OCI-LY3 (cell line): ENCODE measurements at regions not wholly inside any gene's neighbourhood (a gene's known extent, or its start where the extent isn't known, plus 50 kb on each side); places are given as distances from the start of the nearest gene placed in this dataset.

Source experiments
- H2AFZ ChIP-seq: fragments of 200-600, 300-600 bp; shearing (Covaris generic); 2 replicates; pipeline ENCODE4 v1.6.0; 2014; ENCODE audit warnings: antibody characterized with exemption, low read depth, low read length
- H3K27ac ChIP-seq: fragments of 200-600, 300-600 bp; sonication (generic); 2 replicates; pipeline ENCODE4 v1.5.1; 2014; ENCODE audit warnings: mild to moderate bottlenecking, low read length, moderate library complexity, mixed read lengths
- H3K27me3 ChIP-seq: fragments of 200-600, 300-600 bp; sonication (generic); 2 replicates; pipeline ENCODE4 v1.6.1; 2014; ENCODE audit warnings: low read depth, low read length, mixed read lengths
- H3K36me3 ChIP-seq: fragments of 200-600, 300-600 bp; sonication (generic); replicated peaks from 2 replicates; pipeline ENCODE3; 2014; ENCODE audit warnings: low read depth, low read length, mixed read lengths
- H3K4me1 ChIP-seq: fragments of 300-600, 200-600 bp; sonication (generic); 2 replicates; pipeline ENCODE4 v1.6.1; 2014; ENCODE audit warnings: low read length, mixed read lengths
- H3K4me2 ChIP-seq: fragments of 200-600, 300-600 bp; sonication (generic); 2 replicates; pipeline ENCODE4 v1.6.1; 2014; ENCODE audit warnings: low read length, mixed read lengths
- H3K4me3 ChIP-seq: fragments of 300-600, 200-600 bp; sonication (generic); 2 replicates; pipeline ENCODE4 v1.5.1; 2014; ENCODE audit warnings: antibody characterized with exemption, mild to moderate bottlenecking, low read length, moderate library complexity
- H3K79me2 ChIP-seq: fragments of 300-600, 200-600 bp; shearing (Covaris generic); 2 replicates; pipeline ENCODE4 v1.6.1; 2014; ENCODE audit warnings: mild to moderate bottlenecking, low read length, mixed read lengths
- H3K9ac ChIP-seq: fragments of 300-600, 200-600 bp; shearing (Covaris generic); 2 replicates; pipeline ENCODE4 v1.6.0; 2014; ENCODE audit warnings: mild to moderate bottlenecking, low read length, moderate library complexity
- H3K9me3 ChIP-seq: fragments of 200-600, 300-600 bp; shearing (Covaris generic); 2 replicates; pipeline ENCODE4 v1.6.1; 2014; ENCODE audit warnings: low read length, mixed read lengths; ENCODE audit not compliant: insufficient read depth
- H4K20me1 ChIP-seq: fragments of 200-600, 300-600 bp; sonication (generic); 2 replicates; pipeline ENCODE4 v1.6.1; 2016; ENCODE audit warnings: low read length, mixed read lengths; ENCODE audit not compliant: insufficient read depth
- CTCF ChIP-seq: fragments of 200-600, 300-600 bp; sonication (generic); IDR thresholded peaks from 2 replicates; pipeline ENCODE4 v1.5.1; 2014; ENCODE audit warnings: antibody characterized with exemption, low read length, low read depth
- EZH2phosphoT487 ChIP-seq: fragments of 200-600 bp; shearing (Covaris generic); IDR thresholded peaks from 2 replicates; pipeline ENCODE4 v1.6.1; 2018; ENCODE audit warnings: antibody characterized with exemption, mixed run types, low read depth

- H3K9ac ChIP-seq, result no peak overlapping the region
- no peaks in the 10 kb centered on the region for H3K79me2 ChIP-seq
- H3K27ac ChIP-seq, result no peak overlapping the region
- no peak overlapping the region for H2AFZ ChIP-seq
- TF ChIP-seq CTCF, result no peak
- TF ChIP-seq EZH2phosphoT487, result no peak
- no peaks in the 10 kb centered on the region for H3K36me3 ChIP-seq
- H3K27me3 ChIP-seq, result no peaks in the 10 kb centered on the region
- no peaks in the 10 kb centered on the region for H4K20me1 ChIP-seq
- H3K4me3 ChIP-seq, result no peak overlapping the region
- H3K4me2 ChIP-seq, result no peak overlapping the region
- H3K4me1 ChIP-seq, result no peaks in the 10 kb centered on the region
- no peaks in the 10 kb centered on the region for H3K9me3 ChIP-seq
Measured at GRCh38 chr2:239479471-239479870, 78.7 kb upstream of the HDAC4 start.

GRCh38 chr2:239477591-239477990, 76.8 kb upstream of the HDAC4 start:
- H3K27me3 ChIP-seq, result peaks cover 3% of the 10 kb centered on the region; the same call in 1 of the 2 replicates
- H3K9ac ChIP-seq, result no peak overlapping the region
- H3K4me1 ChIP-seq, result no peaks in the 10 kb centered on the region
- no peak for TF ChIP-seq CTCF
- TF ChIP-seq EZH2phosphoT487, result no peak
- H4K20me1 ChIP-seq, result no peaks in the 10 kb centered on the region
- no peaks in the 10 kb centered on the region for H3K36me3 ChIP-seq
- H2AFZ ChIP-seq, result no peak overlapping the region
- H3K4me2 ChIP-seq, result no peak overlapping the region
- H3K27ac ChIP-seq, result no peak overlapping the region
- H3K79me2 ChIP-seq, result no peaks in the 10 kb centered on the region
- H3K4me3 ChIP-seq, result no peak overlapping the region
- no peaks in the 10 kb centered on the region for H3K9me3 ChIP-seq

GRCh38 chr2:239476757-239477585, 76.2 kb upstream of the HDAC4 start:
- TF ChIP-seq EZH2phosphoT487, result no peak
- TF ChIP-seq CTCF, result no peak
- no peaks in the 10 kb centered on the region for H3K9me3 ChIP-seq
- no peak overlapping the region for H3K9ac ChIP-seq

GRCh38 chr2:239476029-239476756, 75.4 kb upstream of the HDAC4 start:
- Histone ChIP-seq H3K27me3 (peaks cover 3% of the 10 kb centered on the region; the same call in 1 of the 2 replicates), H3K9me3 (no peaks in the 10 kb centered on the region), H3K4me1 (no peaks in the 10 kb centered on the region), H3K27ac (no peak overlapping the region), H2AFZ (no peak overlapping the region), H3K9ac (no peak overlapping the region), H3K36me3 (no peaks in the 10 kb centered on the region), H3K4me2 (no peak overlapping the region), H3K4me3 (no peak overlapping the region), H4K20me1 (no peaks in the 10 kb centered on the region), H3K79me2 (no peaks in the 10 kb centered on the region)
- TF ChIP-seq EZH2phosphoT487 (no peak), CTCF (no peak)

More at GRCh38 chr2:239476757-239477585, 76.2 kb upstream of the HDAC4 start:
- H2AFZ ChIP-seq, result no peak overlapping the region
- H4K20me1 ChIP-seq, result no peaks in the 10 kb centered on the region
- H3K4me2 ChIP-seq, result no peak overlapping the region
- no peaks in the 10 kb centered on the region for H3K79me2 ChIP-seq
- no peak overlapping the region for H3K27ac ChIP-seq
- peaks cover 3% of the 10 kb centered on the region; the same call in 1 of the 2 replicates for H3K27me3 ChIP-seq
- H3K4me3 ChIP-seq, result no peak overlapping the region
- no peaks in the 10 kb centered on the region for H3K36me3 ChIP-seq
- H3K4me1 ChIP-seq, result no peaks in the 10 kb centered on the region
